ENCODE measurements at regions not wholly inside any gene's neighbourhood (a gene's known extent, or its start where the extent isn't known, plus 50 kb on each side); places are given as distances from the start of the nearest gene placed in this dataset.
"Not testable (repeated sequence)": the region's sequence is repeated elsewhere in the genome, so short reads cannot be mapped to it uniquely, and the experiment has no call there.

- DNase-seq (ENCODE audit: low read depth), result no peak
Measured at GRCh38 chr13:66237411-66238062, 992.6 kb downstream of the PCDH9 start.

DNA sequence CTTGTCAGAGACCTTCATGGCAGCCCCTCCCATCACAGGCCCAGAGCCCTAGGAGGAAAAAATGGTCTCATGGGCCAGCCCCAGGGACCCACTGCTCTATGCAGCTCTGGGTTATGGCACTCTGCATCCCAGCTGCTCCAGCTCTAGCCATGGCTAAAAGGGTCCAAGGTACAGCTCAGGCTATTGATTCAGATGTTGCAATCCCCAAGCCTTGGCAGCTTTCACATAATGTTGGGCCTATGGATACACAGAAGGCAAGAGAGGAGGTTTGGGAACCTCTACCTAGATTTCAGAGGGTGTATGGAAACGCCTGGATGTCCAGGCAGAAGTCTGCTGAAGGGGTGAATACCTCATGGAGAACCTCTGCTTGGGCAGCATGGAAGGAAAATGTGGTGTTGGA is 996.0 kb downstream of the PCDH9 start:
- DNase-seq (ENCODE audit: low read depth), result no peak

DNA sequence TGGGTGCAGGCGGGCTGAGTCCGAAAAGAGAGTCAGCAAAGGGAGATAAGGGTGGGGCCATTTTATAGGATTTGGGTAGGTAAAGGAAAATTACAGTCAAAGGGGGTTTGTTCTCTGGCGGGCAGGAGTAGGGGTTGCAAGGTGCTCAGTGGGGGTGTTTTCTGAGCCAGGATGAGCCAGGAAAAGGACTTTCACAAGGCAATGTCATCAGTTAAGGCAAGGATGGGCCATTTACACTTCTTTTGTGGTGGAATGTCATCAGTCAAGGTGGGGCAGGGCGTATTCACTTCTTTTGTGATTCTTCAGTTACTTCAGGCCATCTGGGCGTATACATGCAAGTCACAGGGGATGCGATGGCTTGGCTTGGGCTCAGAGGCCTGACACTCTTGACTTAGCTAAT is 998.2 kb downstream of the PCDH9 start:
- not testable (repeated sequence) for DNase-seq (ENCODE audit: low read depth)

- DNase-seq (ENCODE audit: low read depth), result no peak
Measured at GRCh38 chr13:66225072-66225471, 1005.1 kb downstream of the PCDH9 start.

- no peak for DNase-seq (ENCODE audit: low read depth)
Measured at GRCh38 chr13:66224663-66225062, 1005.5 kb downstream of the PCDH9 start.

DNA sequence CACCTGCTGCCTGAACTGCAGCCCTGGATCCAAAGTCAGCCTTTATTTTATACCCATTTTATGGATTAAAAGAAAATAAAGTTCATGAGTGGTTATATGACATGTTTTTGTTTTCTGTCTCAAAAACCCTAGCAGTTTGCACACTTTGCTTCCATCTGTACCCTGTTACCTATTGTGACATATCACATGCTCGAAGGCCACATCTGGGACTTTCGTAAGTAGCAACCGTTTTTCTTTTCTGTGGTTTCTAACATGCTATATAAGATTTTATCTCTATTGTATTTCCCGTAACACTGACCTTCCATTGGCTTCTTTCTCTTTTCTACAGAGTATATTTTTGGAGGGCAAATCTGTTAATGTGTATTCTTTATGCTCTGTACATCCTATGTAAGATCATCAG is 1007.2 kb downstream of the PCDH9 start:
- DNase-seq (ENCODE audit: low read depth), result no peak

DNA sequence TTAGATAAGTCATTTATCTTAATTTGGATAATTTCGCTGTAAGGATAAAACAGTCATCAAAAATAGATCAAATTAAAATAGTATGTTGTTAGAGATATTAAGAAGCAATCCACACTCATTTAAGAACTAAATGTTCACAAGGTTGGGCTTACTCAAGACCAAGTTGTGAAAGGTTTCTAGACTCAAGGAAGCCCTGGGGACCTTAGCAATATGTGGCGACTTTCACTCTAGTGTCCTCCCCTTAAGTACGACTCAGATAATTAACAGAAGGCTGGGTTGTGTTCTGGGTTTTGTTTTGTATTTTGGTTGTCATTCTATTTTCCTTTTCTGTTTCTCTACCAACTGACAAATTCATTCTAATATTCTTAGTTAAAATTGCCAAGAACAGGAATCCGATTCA is 1008.0 kb downstream of the PCDH9 start:
- DNase-seq (ENCODE audit: low read depth), result no peak

- no peak for DNase-seq (ENCODE audit: low read depth)
Measured at GRCh38 chr13:66219506-66219905, 1010.6 kb downstream of the PCDH9 start.

GRCh38 chr13:66218583-66218982 is 1011.6 kb downstream of the PCDH9 start:
- DNase-seq (ENCODE audit: low read depth), result no peak

DNA sequence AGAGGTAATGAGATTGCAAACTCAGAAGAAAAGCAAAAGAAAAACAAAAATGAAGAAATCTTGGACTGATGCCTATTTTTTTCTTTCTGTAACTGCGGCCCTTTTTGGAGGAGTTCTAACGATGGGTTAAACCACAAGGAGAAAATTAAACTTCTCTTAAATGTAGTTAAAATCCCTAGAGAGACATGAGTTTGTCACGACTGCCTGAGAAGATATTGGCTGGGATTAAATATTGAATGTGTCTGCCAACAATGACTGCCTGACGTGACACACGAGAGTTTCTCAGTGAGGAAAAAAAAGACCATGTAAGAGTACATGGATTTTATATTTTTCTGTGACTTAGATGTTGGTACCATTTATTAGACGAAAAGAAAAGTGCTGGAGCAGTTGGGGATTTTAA is 1013.4 kb downstream of the PCDH9 start:
- no peak for DNase-seq (ENCODE audit: low read depth)

DNA sequence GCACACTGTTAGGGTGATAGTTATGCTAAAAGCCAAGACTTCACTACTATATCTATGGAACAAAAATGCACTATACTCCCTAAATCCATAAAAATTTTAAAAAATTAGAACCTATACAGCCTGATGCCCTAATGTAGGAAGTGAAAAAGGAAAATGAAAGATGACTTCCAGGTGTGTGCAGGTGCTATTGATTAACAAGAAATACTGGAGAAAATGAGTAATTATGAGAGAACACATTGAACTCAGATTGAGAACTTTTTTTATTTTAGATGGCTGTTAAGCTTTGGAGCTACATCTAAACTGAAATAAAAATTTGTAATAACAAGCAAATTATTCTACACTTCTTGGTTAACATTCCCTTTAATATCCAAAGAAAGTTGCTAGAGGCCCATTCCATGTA is 1015.7 kb downstream of the PCDH9 start:
- DNase-seq (ENCODE audit: low read depth), result no peak

- DNase-seq (ENCODE audit: low read depth), result no peak
Measured at GRCh38 chr13:66212511-66212910, 1017.6 kb downstream of the PCDH9 start.

GRCh38 chr13:66210677-66211076 is 1019.5 kb downstream of the PCDH9 start:
- DNase-seq (ENCODE audit: low read depth), result peak; percentile 54

GRCh38 chr13:66208589-66208988 is 1021.5 kb downstream of the PCDH9 start:
- no peak for DNase-seq (ENCODE audit: low read depth)

DNA sequence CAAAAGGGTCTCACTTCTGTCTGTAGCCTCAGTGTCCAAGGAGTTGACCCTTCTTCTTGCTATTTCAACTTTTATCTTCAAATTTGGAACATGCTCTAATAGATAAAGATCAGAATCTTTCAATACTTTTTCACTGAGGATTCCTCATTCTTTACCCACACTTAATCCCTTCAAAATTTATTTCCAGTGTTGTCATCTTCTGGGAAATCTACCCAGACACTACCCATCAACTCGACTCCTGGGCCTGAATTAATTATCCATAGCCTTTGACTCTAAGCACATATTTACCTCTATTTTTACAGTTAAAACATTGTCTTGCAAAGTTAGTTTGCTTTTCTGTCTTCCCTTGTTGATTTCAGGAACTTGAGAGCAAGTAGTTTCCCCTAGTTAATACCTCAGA is 1022.5 kb downstream of the PCDH9 start:
- no peak for DNase-seq (ENCODE audit: low read depth)

DNA sequence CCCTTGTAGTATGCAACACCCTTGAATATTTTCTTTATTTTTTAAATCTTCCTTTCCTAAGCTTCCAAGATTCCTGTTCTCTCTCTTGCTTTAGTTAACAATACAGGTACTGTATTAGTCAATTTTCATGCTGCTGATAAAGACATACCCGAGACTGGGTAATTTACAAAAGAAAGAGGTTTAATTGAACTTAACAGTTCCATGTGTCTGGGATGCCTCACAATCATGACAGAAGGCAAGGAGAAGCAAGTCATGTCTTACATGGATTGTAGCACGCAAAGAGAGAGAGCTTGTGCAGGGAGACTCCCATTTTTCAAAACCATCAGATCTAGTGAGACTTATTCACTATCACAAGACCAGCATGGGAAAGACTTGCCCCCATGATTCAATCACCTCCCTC is 1024.3 kb downstream of the PCDH9 start:
- DNase-seq (ENCODE audit: low read depth), result no peak

- no peak for DNase-seq (ENCODE audit: low read depth)
Measured at GRCh38 chr13:66200555-66200954, 1029.6 kb downstream of the PCDH9 start.

DNA sequence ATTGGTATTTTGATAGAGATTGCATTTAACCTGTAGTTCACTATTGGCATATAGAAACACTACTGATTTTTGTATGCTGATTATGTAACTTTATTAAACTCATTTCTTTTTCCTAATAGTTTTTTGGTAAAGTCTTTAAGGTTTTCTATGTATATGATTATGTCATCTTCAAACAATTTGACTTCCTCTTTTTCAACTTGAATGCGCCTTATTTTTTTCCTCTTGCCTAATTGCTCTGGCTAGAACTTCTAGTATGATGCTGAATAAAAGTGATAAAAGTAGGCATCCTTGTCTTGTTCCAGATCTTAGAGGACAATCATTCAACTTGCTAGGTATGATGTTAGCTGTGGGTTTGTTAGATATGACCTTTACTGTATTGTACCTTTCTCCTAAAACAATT is 1034.9 kb downstream of the PCDH9 start:
- no peak for DNase-seq (ENCODE audit: low read depth)

- DNase-seq (ENCODE audit: low read depth), result no peak
Measured at GRCh38 chr13:66189986-66190385, 1040.2 kb downstream of the PCDH9 start.

DNA sequence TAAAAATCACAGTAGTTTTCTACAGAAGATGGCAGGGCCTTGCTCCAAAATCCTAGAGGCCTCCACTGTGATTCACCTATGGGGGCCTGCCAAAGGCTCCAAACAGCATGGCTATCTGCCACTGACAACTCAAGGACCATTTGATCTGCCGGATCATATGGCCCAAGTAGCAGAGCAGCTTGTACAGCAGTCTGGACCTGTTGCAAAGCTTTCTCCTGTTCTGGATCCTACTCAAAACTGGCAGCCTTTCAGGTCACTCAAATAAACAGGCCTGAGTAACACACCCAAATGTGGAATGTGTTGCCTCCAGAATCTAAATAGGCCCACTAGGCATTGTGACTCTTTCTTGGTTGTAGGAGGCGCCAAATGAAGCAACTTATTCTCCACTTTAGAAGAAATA is 1049.3 kb downstream of the PCDH9 start:
- peak; percentile 12 for DNase-seq (ENCODE audit: low read depth)

DNA sequence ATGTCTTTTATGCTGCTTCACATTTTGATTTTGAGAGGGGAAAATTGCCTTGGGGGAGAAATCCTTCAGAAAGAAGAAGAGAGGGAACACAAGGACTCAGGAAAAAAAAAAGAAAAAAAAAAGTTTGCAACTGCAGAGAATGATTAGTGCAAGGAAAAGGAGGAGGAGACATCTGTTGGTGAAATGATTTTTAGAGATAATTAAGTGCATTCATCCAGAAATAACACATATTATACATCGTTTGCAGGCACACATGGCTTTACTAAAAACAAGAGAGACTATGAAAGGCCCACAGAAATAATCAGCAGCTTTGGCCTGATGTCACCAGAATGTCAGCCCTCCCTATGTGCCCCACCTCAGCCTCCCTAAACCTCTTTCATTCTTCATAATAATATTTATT is 1058.2 kb downstream of the PCDH9 start:
- no peak for DNase-seq (ENCODE audit: low read depth)

- DNase-seq (ENCODE audit: low read depth), result no peak
Measured at GRCh38 chr13:66162470-66162869, 1067.7 kb downstream of the PCDH9 start.

DNA sequence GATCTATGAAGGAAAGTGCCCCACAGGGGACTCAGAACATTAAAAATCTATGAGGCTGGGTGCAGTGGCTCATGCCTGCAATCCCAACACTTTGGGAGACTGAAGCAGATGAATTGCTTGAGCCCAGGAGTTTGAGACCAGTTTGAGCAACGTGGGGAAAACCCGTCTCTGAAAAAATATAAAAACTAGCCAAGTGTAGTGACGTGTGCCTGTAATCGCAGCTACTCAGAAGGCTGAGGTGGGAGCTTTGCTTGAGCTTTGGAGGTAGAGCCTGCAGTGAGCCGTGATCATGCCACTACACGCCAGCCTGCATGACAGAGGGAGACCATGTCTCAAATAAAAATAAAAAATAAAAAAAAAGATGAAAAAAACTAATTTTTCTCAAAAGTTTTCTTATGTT is 1070.6 kb downstream of the PCDH9 start:
- peak; percentile 38 for DNase-seq (ENCODE audit: low read depth)

GRCh38 chr13:66154976-66155375 is 1075.2 kb downstream of the PCDH9 start:
- DNase-seq (ENCODE audit: low read depth), result no peak

- DNase-seq (ENCODE audit: low read depth), result no peak
Measured at GRCh38 chr13:66154354-66154753, 1075.8 kb downstream of the PCDH9 start.

Data from renal cortical epithelial cell (primary cell).